IPS-15b (cell line): ENCODE measurements at regions not wholly inside any gene's neighbourhood (a gene's known extent, or its start where the extent isn't known, plus 50 kb on each side); places are given as distances from the start of the nearest gene placed in this dataset.

Source experiments
- H3K27me3 ChIP-seq: one replicate; pipeline ENCODE4 v1.6.1; 2013; ENCODE audit warnings: low read length; ENCODE audit not compliant: control insufficient read depth, insufficient read depth
- H3K36me3 ChIP-seq: one replicate; pipeline ENCODE4 v1.6.1; 2013; ENCODE audit warnings: low read length; ENCODE audit not compliant: control insufficient read depth, insufficient read depth
- H3K4me1 ChIP-seq: one replicate; pipeline ENCODE4 v1.6.1; 2013; ENCODE audit warnings: mild to moderate bottlenecking, low read length; ENCODE audit not compliant: control insufficient read depth, insufficient read depth
- H3K4me3 ChIP-seq: one replicate; pipeline ENCODE4 v1.5.1; 2013; ENCODE audit warnings: low read depth, low read length
- H3K9ac ChIP-seq: one replicate; pipeline ENCODE4 v1.6.1; 2013; ENCODE audit warnings: low read depth, mild to moderate bottlenecking, low read length
- H3K9me3 ChIP-seq: one replicate; pipeline ENCODE4 v1.6.1; 2013; ENCODE audit warnings: mild to moderate bottlenecking, low read length; ENCODE audit not compliant: control insufficient read depth, insufficient read depth

- no peak overlapping the region for H3K4me3 ChIP-seq
- no peak overlapping the region for H3K9ac ChIP-seq
- H3K36me3 ChIP-seq: no peaks in the 10 kb centered on the region
- peaks cover 23% of the 10 kb centered on the region for H3K4me1 ChIP-seq
- H3K27me3 ChIP-seq: no peaks in the 10 kb centered on the region
- no peaks in the 10 kb centered on the region for H3K9me3 ChIP-seq
Observed at GRCh38 chr17:77421630-77421972, 280.8 kb downstream of the SEC14L1 start.

- H3K9ac ChIP-seq: no peak overlapping the region
- H3K27me3 ChIP-seq: no peaks in the 10 kb centered on the region
- H3K4me3 ChIP-seq: no peak overlapping the region
- peaks cover 25% of the 10 kb centered on the region for H3K4me1 ChIP-seq
- no peaks in the 10 kb centered on the region for H3K9me3 ChIP-seq
- H3K36me3 ChIP-seq: no peaks in the 10 kb centered on the region
Observed at GRCh38 chr17:77422104-77422747, 281.5 kb downstream of the SEC14L1 start.

GRCh38 chr17:77422748-77423113, 282.0 kb downstream of the SEC14L1 start:
- no peaks in the 10 kb centered on the region for H3K27me3 ChIP-seq
- H3K4me1 ChIP-seq: peaks cover 25% of the 10 kb centered on the region
- no peak overlapping the region for H3K9ac ChIP-seq
- H3K9me3 ChIP-seq: no peaks in the 10 kb centered on the region
- no peak overlapping the region for H3K4me3 ChIP-seq
- H3K36me3 ChIP-seq: no peaks in the 10 kb centered on the region

- Histone ChIP-seq H3K4me3 (no peak overlapping the region), H3K9me3 (no peaks in the 10 kb centered on the region), H3K9ac (no peak overlapping the region), H3K4me1 (peaks cover 25% of the 10 kb centered on the region), H3K27me3 (no peaks in the 10 kb centered on the region), H3K36me3 (no peaks in the 10 kb centered on the region)
Observed at GRCh38 chr17:77423589-77424451, 283.1 kb downstream of the SEC14L1 start.

- no peaks in the 10 kb centered on the region for H3K9me3 ChIP-seq
- peaks cover 26% of the 10 kb centered on the region for H3K4me1 ChIP-seq
- no peak overlapping the region for H3K4me3 ChIP-seq
- H3K27me3 ChIP-seq: no peaks in the 10 kb centered on the region
- H3K36me3 ChIP-seq: no peaks in the 10 kb centered on the region
- no peak overlapping the region for H3K9ac ChIP-seq
Observed at GRCh38 chr17:77424585-77425344, 284.0 kb downstream of the SEC14L1 start.

- Histone ChIP-seq H3K4me1 (peaks cover 23% of the 10 kb centered on the region), H3K9me3 (no peaks in the 10 kb centered on the region), H3K27me3 (no peaks in the 10 kb centered on the region), H3K36me3 (no peaks in the 10 kb centered on the region), H3K4me3 (no peak overlapping the region), H3K9ac (no peak overlapping the region)
Observed at GRCh38 chr17:77425348-77425747, 284.6 kb downstream of the SEC14L1 start.

GRCh38 chr17:77425791-77426641, 285.2 kb downstream of the SEC14L1 start:
- no peaks in the 10 kb centered on the region for H3K27me3 ChIP-seq
- H3K4me3 ChIP-seq: no peak overlapping the region
- no peaks in the 10 kb centered on the region for H3K9me3 ChIP-seq
- H3K4me1 ChIP-seq: peaks cover 19% of the 10 kb centered on the region
- no peaks in the 10 kb centered on the region for H3K36me3 ChIP-seq
- H3K9ac ChIP-seq: no peak overlapping the region

GRCh38 chr17:77426676-77427386, 286.1 kb downstream of the SEC14L1 start:
- Histone ChIP-seq H3K9ac (no peak overlapping the region), H3K9me3 (no peaks in the 10 kb centered on the region), H3K36me3 (no peaks in the 10 kb centered on the region), H3K4me3 (no peak overlapping the region), H3K4me1 (peaks cover 14% of the 10 kb centered on the region), H3K27me3 (no peaks in the 10 kb centered on the region)

GRCh38 chr17:77427391-77427991, 286.7 kb downstream of the SEC14L1 start:
- H3K9me3 ChIP-seq: no peaks in the 10 kb centered on the region
- H3K4me1 ChIP-seq: peaks cover 18% of the 10 kb centered on the region
- H3K27me3 ChIP-seq: no peaks in the 10 kb centered on the region
- H3K9ac ChIP-seq: no peak overlapping the region
- H3K4me3 ChIP-seq: no peak overlapping the region
- H3K36me3 ChIP-seq: no peaks in the 10 kb centered on the region

GRCh38 chr17:77428020-77428748, 287.4 kb downstream of the SEC14L1 start:
- H3K36me3 ChIP-seq: no peaks in the 10 kb centered on the region
- peaks cover 18% of the 10 kb centered on the region for H3K4me1 ChIP-seq
- H3K9ac ChIP-seq: no peak overlapping the region
- H3K4me3 ChIP-seq: no peak overlapping the region
- H3K9me3 ChIP-seq: no peaks in the 10 kb centered on the region
- no peaks in the 10 kb centered on the region for H3K27me3 ChIP-seq
